ENCODE measurements at regions not wholly inside any gene's neighbourhood (a gene's known extent, or its start where the extent isn't known, plus 50 kb on each side); places are given as distances from the start of the nearest gene placed in this dataset.

- no peak for TF ChIP-seq ZNF274 (IDR thresholded peaks at IDR 0.05; ENCODE audit: low read depth, low read length)
- no peak for TF ChIP-seq EZH2phosphoT487 (IDR thresholded peaks at IDR 0.05; ENCODE audit: borderline replicate concordance)
- TF ChIP-seq EGR1 (IDR thresholded peaks at IDR 0.05; ENCODE audit: low read depth), result no peak
- no peak for TF ChIP-seq JUND (IDR thresholded peaks at IDR 0.05)
- TF ChIP-seq, protein P1, sequence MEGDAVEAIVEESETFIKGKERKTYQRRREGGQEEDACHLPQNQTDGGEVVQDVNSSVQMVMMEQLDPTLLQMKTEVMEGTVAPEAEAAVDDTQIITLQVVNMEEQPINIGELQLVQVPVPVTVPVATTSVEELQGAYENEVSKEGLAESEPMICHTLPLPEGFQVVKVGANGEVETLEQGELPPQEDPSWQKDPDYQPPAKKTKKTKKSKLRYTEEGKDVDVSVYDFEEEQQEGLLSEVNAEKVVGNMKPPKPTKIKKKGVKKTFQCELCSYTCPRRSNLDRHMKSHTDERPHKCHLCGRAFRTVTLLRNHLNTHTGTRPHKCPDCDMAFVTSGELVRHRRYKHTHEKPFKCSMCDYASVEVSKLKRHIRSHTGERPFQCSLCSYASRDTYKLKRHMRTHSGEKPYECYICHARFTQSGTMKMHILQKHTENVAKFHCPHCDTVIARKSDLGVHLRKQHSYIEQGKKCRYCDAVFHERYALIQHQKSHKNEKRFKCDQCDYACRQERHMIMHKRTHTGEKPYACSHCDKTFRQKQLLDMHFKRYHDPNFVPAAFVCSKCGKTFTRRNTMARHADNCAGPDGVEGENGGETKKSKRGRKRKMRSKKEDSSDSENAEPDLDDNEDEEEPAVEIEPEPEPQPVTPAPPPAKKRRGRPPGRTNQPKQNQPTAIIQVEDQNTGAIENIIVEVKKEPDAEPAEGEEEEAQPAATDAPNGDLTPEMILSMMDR (IDR thresholded peaks at IDR 0.05 in 2 of 3, conservative IDR thresholded peaks at IDR 0.05 in 1 of 3; ENCODE audit: borderline replicate concordance in 1 of 3, insufficient read depth in 1 of 3, low read depth in 2 of 3, low read length in 2 of 3), result no peak
- TF ChIP-seq MAX (IDR thresholded peaks at IDR 0.05), result no peak
- no peak for TF ChIP-seq POLR2A (IDR thresholded peaks at IDR 0.05; ENCODE audit: borderline replicate concordance, extremely low read depth, insufficient read depth, insufficient read length)
- TF ChIP-seq CBX3 (IDR thresholded peaks at IDR 0.05; ENCODE audit: low read depth), result no peak
- TF ChIP-seq RAD21 (IDR thresholded peaks at IDR 0.05; ENCODE audit: low read depth), result no peak
- TF ChIP-seq EZH2 (IDR thresholded peaks at IDR 0.05), result no peak
- TF ChIP-seq ZBTB33 (IDR thresholded peaks at IDR 0.05; ENCODE audit: extremely low read depth, insufficient replicate concordance, low read length), result no peak
- TF ChIP-seq TCF7L2 (IDR thresholded peaks at IDR 0.05; ENCODE audit: borderline replicate concordance, extremely low read depth, insufficient read depth, insufficient read length), result no peak
These were observed 84.3 kb upstream of the SMC2 start for GRCh38 chr9:104009826-104010225.
